22Rv1 (cell line): ENCODE measurements at regions not wholly inside any gene's neighbourhood (a gene's known extent, or its start where the extent isn't known, plus 50 kb on each side); places are given as distances from the start of the nearest gene placed in this dataset.

ENCODE experiments used
- CTCF ChIP-seq: fragments of 450-650 bp; IDR thresholded peaks from 2 replicates; pipeline ENCODE4 v1.5.1; 2017; ENCODE audit warnings: mild to moderate bottlenecking
- ZFX ChIP-seq: fragments of 450-650 bp; IDR thresholded peaks from 2 replicates; pipeline ENCODE4 v1.6.1; 2017; ENCODE audit warnings: antibody characterized with exemption, borderline replicate concordance

- no peak for TF ChIP-seq CTCF
- no peak for TF ChIP-seq ZFX
Measured at GRCh38 chr9:17854487-17854886, 275.6 kb downstream of the SH3GL2 start.
